ENCODE measurements at regions not wholly inside any gene's neighbourhood (a gene's known extent, or its start where the extent isn't known, plus 50 kb on each side); places are given as distances from the start of the nearest gene placed in this dataset.

DNA sequence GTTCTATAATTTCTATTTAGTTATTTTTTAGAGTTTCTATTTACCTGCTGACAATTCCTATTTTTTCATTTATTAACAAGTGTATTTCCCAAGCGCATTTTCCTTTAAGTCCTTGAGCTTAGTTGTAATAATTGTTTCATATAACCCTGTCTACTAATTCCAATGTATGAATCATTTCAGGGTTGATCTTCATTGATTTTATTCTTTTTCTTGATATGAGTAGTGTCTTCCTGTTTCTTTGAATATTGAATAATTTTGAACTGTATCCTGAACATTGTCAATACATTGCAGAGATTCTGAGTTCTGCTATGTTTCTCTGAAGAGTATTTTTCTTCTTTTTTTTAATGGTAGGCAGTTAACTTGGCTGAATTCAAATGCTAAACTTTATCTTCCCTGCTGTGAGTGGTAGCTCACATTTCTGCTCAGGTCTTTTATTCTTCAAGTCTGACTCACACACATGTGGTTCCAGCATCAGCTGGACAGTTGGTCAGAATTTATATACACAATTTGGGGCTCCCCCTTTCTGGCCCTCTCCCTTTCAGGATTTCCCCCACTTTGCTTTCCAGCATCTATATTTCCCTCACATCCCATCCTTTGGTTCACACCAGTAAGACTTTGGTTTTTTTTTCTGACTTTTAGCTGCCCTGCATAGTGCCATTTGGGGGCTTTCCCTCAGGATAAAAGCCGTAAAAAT lies 54.4 kb upstream of the WDR26 start:
- Histone ChIP-seq H2BK5ac (ENCODE audit: insufficient read length, low read length) (no peak overlapping the region), H3K18ac (ENCODE audit: insufficient read length, low read depth, low read length) (no peak overlapping the region), H4K20me1 (ENCODE audit: control insufficient read depth, insufficient read depth, insufficient read length) (no peaks in the 10 kb centered on the region), H4K91ac (ENCODE audit: insufficient read length, low read depth, low read length) (no peak overlapping the region), H2BK15ac (ENCODE audit: low read depth, low read length) (no peak overlapping the region), H2AFZ (ENCODE audit: low read length) (no peak overlapping the region), H3K79me1 (ENCODE audit: insufficient read depth, low read depth, low read length, poor library complexity, severe bottlenecking) (no peaks in the 10 kb centered on the region), H3K4me1 (ENCODE audit: insufficient read depth, low read length) (peaks cover 2% of the 10 kb centered on the region; the same call in 1 of the 2 replicates), H3K9ac (ENCODE audit: extremely low read depth, insufficient read length, low read length) (no peak overlapping the region), H3K4me2 (ENCODE audit: insufficient read depth, insufficient read length, low read length) (no peak overlapping the region), H3K23me2 (ENCODE audit: insufficient read length, low read depth, low read length, poor library complexity, severe bottlenecking) (no peaks in the 10 kb centered on the region), H3K27me3 (ENCODE audit: insufficient read depth, low read length) (no peaks in the 10 kb centered on the region), H2BK12ac (ENCODE audit: insufficient read length, low read depth, low read length) (no peak overlapping the region), H2BK120ac (ENCODE audit: low read depth, low read length, poor library complexity, severe bottlenecking) (no peak overlapping the region), H3T11ph (ENCODE audit: low read length) (no peak overlapping the region), H2BK20ac (ENCODE audit: low read depth, low read length, poor library complexity, severe bottlenecking) (no peak overlapping the region), H4K5ac (ENCODE audit: insufficient read length, low read depth, low read length) (no peak overlapping the region), H3K14ac (ENCODE audit: insufficient read depth, low read length) (no peak overlapping the region), H4K8ac (replicated peaks; ENCODE audit: insufficient read length, low read depth, low read length) (no peak overlapping the region), H2AK5ac (ENCODE audit: insufficient read length, low read length) (no peak overlapping the region), H3K9me3 (ENCODE audit: control insufficient read depth, low read depth, low read length) (no peaks in the 10 kb centered on the region), H3K56ac (ENCODE audit: insufficient read length, low read depth, low read length) (no peak overlapping the region), H3K23ac (ENCODE audit: insufficient read length, low read depth, low read length) (no peak overlapping the region), H3K79me2 (ENCODE audit: insufficient read depth, low read length) (no peaks in the 10 kb centered on the region), H3K27ac (ENCODE audit: insufficient read length, low read depth, low read length) (no peak overlapping the region), H3K4ac (ENCODE audit: low read depth, low read length) (no peak overlapping the region)
- no peaks in the 10 kb centered on the region for H3K27me3 Mint-ChIP-seq (ENCODE audit: low read depth)
- H3K36me3 Mint-ChIP-seq (ENCODE audit: insufficient read depth in 1 of 3, low read depth in 3 of 3): peaks cover 8 to 31% (median 16%) of the 10 kb centered on the region in 3 experiments
- no peak for DNase-seq
- H3K9me3 Mint-ChIP-seq: peaks cover 17% of the 10 kb centered on the region in 2 experiments
- no CpG with 5 or more reads among the region's 2 CpGs for WGBS (ENCODE audit: extremely low coverage, insufficient read length, low lambda C conversion rate)
- H3K4me1 Mint-ChIP-seq: peaks cover 20 to 53% of the 10 kb centered on the region in 2 experiments
- peak overlapping the region in 1 of 3 experiments; percentile 32; a peak in 3 of 7 replicates for H3K27ac Mint-ChIP-seq
- H3K4me3 Mint-ChIP-seq: no peak overlapping the region
- TF ChIP-seq, protein P1, sequence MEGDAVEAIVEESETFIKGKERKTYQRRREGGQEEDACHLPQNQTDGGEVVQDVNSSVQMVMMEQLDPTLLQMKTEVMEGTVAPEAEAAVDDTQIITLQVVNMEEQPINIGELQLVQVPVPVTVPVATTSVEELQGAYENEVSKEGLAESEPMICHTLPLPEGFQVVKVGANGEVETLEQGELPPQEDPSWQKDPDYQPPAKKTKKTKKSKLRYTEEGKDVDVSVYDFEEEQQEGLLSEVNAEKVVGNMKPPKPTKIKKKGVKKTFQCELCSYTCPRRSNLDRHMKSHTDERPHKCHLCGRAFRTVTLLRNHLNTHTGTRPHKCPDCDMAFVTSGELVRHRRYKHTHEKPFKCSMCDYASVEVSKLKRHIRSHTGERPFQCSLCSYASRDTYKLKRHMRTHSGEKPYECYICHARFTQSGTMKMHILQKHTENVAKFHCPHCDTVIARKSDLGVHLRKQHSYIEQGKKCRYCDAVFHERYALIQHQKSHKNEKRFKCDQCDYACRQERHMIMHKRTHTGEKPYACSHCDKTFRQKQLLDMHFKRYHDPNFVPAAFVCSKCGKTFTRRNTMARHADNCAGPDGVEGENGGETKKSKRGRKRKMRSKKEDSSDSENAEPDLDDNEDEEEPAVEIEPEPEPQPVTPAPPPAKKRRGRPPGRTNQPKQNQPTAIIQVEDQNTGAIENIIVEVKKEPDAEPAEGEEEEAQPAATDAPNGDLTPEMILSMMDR (conservative IDR thresholded peaks at IDR 0.05): no peak

Measured in H9 (cell line).